GM18520 (cell line): ENCODE measurements at regions not wholly inside any gene's neighbourhood (a gene's known extent, or its start where the extent isn't known, plus 50 kb on each side); places are given as distances from the start of the nearest gene placed in this dataset.
"Not testable (repeated sequence)": the region's sequence is repeated elsewhere in the genome, so short reads cannot be mapped to it uniquely, and the experiment has no call there.

Experiments used
- ATAC-seq: cut with Tn5 transposase; IDR thresholded peaks from one replicate; pipeline ENCODE4 v1.9.1; 2021; ENCODE audit not compliant: unreplicated experiment

DNA sequence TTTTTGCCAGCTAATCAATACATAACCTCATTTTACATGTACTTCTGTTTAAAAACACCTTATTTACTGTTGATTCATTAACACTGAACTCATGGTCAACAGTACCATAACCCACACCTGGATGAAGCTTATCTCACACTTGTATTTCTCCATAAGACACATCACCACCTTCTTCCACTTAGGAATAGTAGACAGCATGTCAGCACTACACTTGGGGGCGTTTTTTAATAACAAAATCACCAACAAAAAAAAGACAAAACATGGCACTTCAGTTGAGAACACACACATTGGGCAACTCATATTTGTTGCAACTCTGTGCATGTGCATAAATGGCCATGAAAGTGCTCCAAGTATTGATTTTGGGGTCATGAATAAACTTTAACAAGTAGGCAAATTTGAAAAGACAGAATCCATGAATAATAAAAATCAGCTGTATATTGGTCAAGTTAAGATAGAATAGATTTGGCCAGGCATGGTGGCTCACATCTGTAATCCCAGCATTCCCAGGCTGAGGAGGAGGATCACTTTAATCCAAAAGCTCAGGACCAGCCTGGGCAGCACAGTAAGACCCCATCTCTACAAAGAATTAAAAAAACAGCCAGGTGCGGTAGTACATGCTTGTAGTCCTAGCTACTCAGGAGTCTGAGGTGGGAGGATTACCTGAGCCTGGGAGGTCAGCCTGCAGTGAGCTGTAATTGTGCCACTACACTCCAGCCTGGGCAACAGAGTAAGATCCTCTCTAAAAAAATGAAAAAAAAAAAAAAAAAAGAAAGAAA lies 84.4 kb upstream of the SRD5A2 start:
- ATAC-seq: no peak

DNA sequence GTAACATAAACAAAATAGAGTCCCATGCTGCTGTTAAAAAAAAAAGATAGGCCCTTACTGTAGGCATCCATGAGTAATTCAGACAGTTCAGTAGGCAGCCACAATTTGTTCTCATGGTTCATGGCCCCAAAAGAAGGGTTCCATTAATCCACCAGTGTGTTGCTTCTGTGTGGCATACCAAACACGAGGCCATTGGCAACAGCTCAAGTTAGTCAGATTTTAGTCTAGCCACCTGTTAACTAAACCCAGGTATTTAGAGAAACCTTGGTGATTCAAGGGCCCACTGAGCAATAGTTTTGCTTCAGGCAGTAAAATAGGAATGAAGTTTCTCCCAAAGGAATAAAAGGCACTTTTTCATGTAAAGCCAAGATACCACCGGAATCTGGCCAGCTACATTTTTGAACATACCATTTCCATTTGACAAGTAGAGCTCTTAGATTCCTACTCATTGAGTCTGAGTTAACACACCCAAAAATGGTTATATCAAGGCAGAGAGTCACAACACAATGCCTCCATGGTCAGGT lies 80.1 kb upstream of the SRD5A2 start:
- no peak for ATAC-seq

DNA sequence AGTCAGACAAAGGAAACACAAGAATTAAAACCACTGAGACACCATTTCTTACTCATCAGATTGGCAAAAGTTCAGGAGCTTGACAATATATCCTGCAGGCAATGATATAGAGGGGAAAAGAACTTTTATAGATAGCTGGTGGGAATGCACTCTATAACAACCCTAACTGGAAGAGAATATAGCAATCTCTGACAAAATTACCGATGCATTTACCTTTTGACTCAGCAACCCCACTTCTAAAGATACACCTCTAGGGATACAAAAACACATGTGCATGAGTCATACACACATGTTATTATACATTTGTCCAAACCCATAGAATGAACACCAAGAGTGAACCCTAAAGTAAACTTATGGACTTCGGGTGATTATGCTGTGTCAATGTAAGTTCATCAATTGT lies 79.4 kb upstream of the SRD5A2 start:
- ATAC-seq: no peak

- no peak for ATAC-seq
Observed at GRCh38 chr2:31654241-31654640, 73.5 kb upstream of the SRD5A2 start.

DNA sequence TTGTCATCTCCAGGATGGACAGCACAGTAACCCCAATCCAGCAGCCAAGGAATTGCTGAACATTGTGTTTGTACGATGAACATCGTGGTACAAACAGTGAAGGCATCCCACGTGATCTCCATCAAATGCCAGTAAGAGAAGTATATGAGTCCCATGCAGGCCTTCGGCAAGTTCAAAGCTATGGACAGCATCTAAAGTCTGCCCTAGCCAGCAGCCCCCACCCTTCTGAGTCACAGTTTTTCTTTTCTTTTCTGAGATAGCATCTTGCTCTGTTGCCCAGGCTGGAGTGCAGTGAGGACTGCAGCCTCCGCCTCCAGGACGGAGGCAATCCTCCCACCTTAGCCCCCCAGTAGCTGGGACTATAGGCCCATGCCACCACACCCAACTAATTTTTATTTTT lies 71.0 kb upstream of the SRD5A2 start:
- no peak for ATAC-seq

GRCh38 chr2:31651267-31651666 lies 70.5 kb upstream of the SRD5A2 start:
- no peak for ATAC-seq

DNA sequence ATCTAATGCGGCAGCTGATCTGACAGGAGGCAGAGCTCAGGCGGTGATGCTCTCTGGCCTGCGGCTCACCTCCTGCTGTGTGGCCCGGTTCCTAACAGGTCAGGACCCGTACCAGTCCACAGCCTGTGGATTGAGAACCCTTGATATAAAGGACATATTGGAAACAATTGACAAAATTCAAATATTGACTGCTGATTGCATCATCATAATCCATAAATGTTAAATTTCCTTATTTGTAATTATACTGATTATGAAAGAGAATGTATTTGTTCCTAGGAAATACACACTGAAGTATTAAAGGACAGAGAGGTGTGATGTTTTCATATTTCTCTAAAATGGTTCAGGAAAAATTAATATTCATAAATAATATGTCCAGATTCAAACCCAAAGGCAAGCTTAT lies 63.8 kb upstream of the SRD5A2 start:
- ATAC-seq: no peak

GRCh38 chr2:31642707-31643106 lies 62.0 kb upstream of the SRD5A2 start:
- ATAC-seq: no peak

DNA sequence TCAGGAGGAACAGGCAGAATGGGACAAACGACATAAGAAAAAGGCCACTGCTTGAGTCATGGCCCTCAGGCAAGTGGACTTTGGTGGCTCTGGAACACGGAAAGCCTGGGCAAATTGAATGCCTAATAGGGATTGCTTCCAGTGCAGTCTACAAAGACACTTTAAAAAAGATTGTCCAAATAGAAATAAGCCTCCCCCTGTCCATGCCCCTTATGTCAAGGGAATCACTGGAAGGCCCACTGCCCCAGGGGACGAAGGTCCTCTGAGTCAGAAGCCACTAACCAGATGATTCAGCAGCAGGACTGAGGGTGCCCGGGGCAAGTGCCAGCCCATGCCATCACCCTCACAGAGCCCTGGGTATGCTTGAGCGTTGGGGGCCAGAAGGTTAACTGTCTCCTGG lies 51.5 kb upstream of the SRD5A2 start:
- ATAC-seq: not testable (repeated sequence)
